ENCODE measurements at regions not wholly inside any gene's neighbourhood (a gene's known extent, or its start where the extent isn't known, plus 50 kb on each side); places are given as distances from the start of the nearest gene placed in this dataset.

GRCh38 chr2:183925281-183925680 lies 673.0 kb upstream of the ZNF804A start:
- Histone ChIP-seq H3K27me3 (ENCODE audit: insufficient read depth) (no peaks in the 10 kb centered on the region), H3K4me3 (no peak overlapping the region), H3K27ac (ENCODE audit: low read depth) (no peak overlapping the region), H3K79me2 (replicated peaks; ENCODE audit: insufficient read depth) (no peaks in the 10 kb centered on the region), H3F3A (replicated peaks; ENCODE audit: low read depth) (no peaks in the 10 kb centered on the region), H3K36me3 (ENCODE audit: insufficient read depth) (no peaks in the 10 kb centered on the region), H4K20me1 (replicated peaks; ENCODE audit: insufficient read depth) (no peaks in the 10 kb centered on the region), H3K4me1 (ENCODE audit: insufficient read depth) (no peaks in the 10 kb centered on the region), H2AFZ (no peak overlapping the region), H3K4me2 (no peak overlapping the region), H3K9me2 (ENCODE audit: insufficient read depth) (no peaks in the 10 kb centered on the region)
- no peak overlapping the region for H3K4me3 Mint-ChIP-seq
- peaks cover 29% of the 10 kb centered on the region; the same call in 2 of the 3 replicates for H3K9me3 Mint-ChIP-seq
- no peak for TF ChIP-seq POLR2AphosphoS5 (IDR thresholded peaks at IDR 0.05; ENCODE audit: low read depth)
- TF ChIP-seq ETS1 (IDR thresholded peaks at IDR 0.05): no peak
- no peak for TF ChIP-seq CTCF (conservative IDR thresholded peaks at IDR 0.05; ENCODE audit: low read depth in 2 of 2)
- TF ChIP-seq NANOG (IDR thresholded peaks at IDR 0.05; ENCODE audit: borderline replicate concordance): no peak
- no peak for TF ChIP-seq REST (IDR thresholded peaks at IDR 0.05; ENCODE audit: unreplicated experiment)
- no peak for TF ChIP-seq ZNF331 (CRISPR knock-in tag; IDR thresholded peaks at IDR 0.05; ENCODE audit: low read depth)
- TF ChIP-seq ZNF462 (CRISPR knock-in tag; IDR thresholded peaks at IDR 0.05): no peak
- TF ChIP-seq EZH2phosphoT487 (IDR thresholded peaks at IDR 0.05; ENCODE audit: unreplicated experiment): no peak
- TF ChIP-seq EZH2 (IDR thresholded peaks at IDR 0.05; ENCODE audit: low read depth, unreplicated experiment): no peak
- TF ChIP-seq JUNB (IDR thresholded peaks at IDR 0.05; ENCODE audit: unreplicated experiment): no peak
- no peak for TF ChIP-seq CREB1 (CRISPR knock-in tag; IDR thresholded peaks at IDR 0.05; ENCODE audit: low read depth)
- H3K27me3 Mint-ChIP-seq (ENCODE audit: insufficient read depth, low read depth, poor library complexity): no peaks in the 10 kb centered on the region
- ATAC-seq: no peak
- H3K27ac Mint-ChIP-seq: no peak overlapping the region
- peaks cover 13% of the 10 kb centered on the region; the same call in 2 of the 3 replicates for H3K36me3 Mint-ChIP-seq (ENCODE audit: low read depth)
- no peaks in the 10 kb centered on the region for H3K4me1 Mint-ChIP-seq
- no peak for DNase-seq (ENCODE audit: low spot score)

Data from GM23338 (cell line).